SK-N-SH (cell line): ENCODE measurements at regions not wholly inside any gene's neighbourhood (a gene's known extent, or its start where the extent isn't known, plus 50 kb on each side); places are given as distances from the start of the nearest gene placed in this dataset.

Experiments used
- CTCF ChIA-PET: fragments of 300-600, 350-600 bp; formaldehyde crosslinking; extraction: SDS; loops from one replicate; lab custom pipeline; 2021; lab: Yijun Ruan, JAX
- POLR2A ChIA-PET: fragments of 350-600 bp; sonication (Branson Sonifier 250); formaldehyde crosslinking; extraction: SDS; loops from one replicate; lab custom pipeline; 2020; ENCODE audit warnings: antibody characterized with exemption, inconsistent platforms; lab: Yijun Ruan, JAX
- DNase-seq: peaks from one replicate; pipeline ENCODE4 v3.0.0; 2012
- H2AFZ ChIP-seq: fragments of 200-600 bp; sonication (generic); 2 replicates; pipeline ENCODE4 v1.8.1; 2016; ENCODE audit warnings: antibody characterized with exemption, mild to moderate bottlenecking, low read depth
- H3F3A ChIP-seq: fragments of 200-600 bp; sonication (generic); replicated peaks from 2 replicates; pipeline ENCODE3; 2016; ENCODE audit warnings: antibody characterized with exemption, mild to moderate bottlenecking; ENCODE audit not compliant: insufficient read depth
- H3K27ac ChIP-seq, 2 experiments: fragments of 200-500 bp in 1 of 2; fragments of 200-600 bp in 1 of 2; sonication (Bioruptor generic) in 1 of 2; sonication (generic), shearing (Covaris generic) in 1 of 2; 2 replicates each; pipeline versions ENCODE4 v1.5.1 to v1.6.1; 2014 to 2016; ENCODE audit warnings: low read depth in 2 of 2, inconsistent platforms in 1 of 2, low read length in 1 of 2, mild to moderate bottlenecking in 1 of 2, mixed read lengths in 1 of 2
- H3K27me3 ChIP-seq: fragments of 200-600 bp; sonication (generic), shearing (Covaris generic); 2 replicates; pipeline ENCODE4 v1.6.1; 2016; ENCODE audit warnings: mixed run types; ENCODE audit not compliant: insufficient read depth
- H3K36me3 ChIP-seq, 2 experiments: fragments of 200-500 bp in 1 of 2; fragments of 200-600 bp in 1 of 2; sonication (Bioruptor generic) in 1 of 2; sonication (generic) in 1 of 2; replicated peaks in 1 of 2; 2 replicates each; pipeline versions ENCODE3 to v1.5.1; 2014 to 2016; ENCODE audit warnings: low read length in 1 of 2, mild to moderate bottlenecking in 1 of 2; ENCODE audit not compliant: insufficient read depth in 2 of 2, control insufficient read depth in 1 of 2
- H3K4me1 ChIP-seq, 2 experiments: fragments of 200-500 bp in 1 of 2; fragments of 200-600 bp in 1 of 2; sonication (Bioruptor generic) in 1 of 2; sonication (generic), shearing (Covaris generic) in 1 of 2; 2 replicates each; pipeline versions ENCODE4 v1.5.1 to v1.6.1; 2014 to 2016; ENCODE audit warnings: low read depth in 1 of 2, low read length in 1 of 2, mixed run types in 1 of 2; ENCODE audit not compliant: insufficient read depth in 2 of 2, control insufficient read depth in 1 of 2
- H3K4me2 ChIP-seq: fragments of 200-600 bp; sonication (generic), shearing (Covaris generic); 2 replicates; pipeline ENCODE4 v1.6.1; 2017; ENCODE audit warnings: mixed run types
- H3K4me3 ChIP-seq, 2 experiments: fragments of 200-500 bp in 1 of 2; fragments of 200-600 bp in 1 of 2; sonication (Bioruptor generic) in 1 of 2; sonication (generic), shearing (Covaris generic) in 1 of 2; 2 replicates each; pipeline versions ENCODE4 v1.5.1 to v1.8.1; 2014 to 2016; ENCODE audit warnings: low read depth in 2 of 2, inconsistent platforms in 1 of 2, low read length in 1 of 2, mild to moderate bottlenecking in 1 of 2, mixed read lengths in 1 of 2, moderate library complexity in 1 of 2
- H3K79me2 ChIP-seq: fragments of 200-600 bp; sonication (generic); 2 replicates; pipeline ENCODE4 v1.8.1; 2017; ENCODE audit warnings: mild to moderate bottlenecking; ENCODE audit not compliant: insufficient read depth
- H3K9ac ChIP-seq: fragments of 200-600 bp; sonication (generic); 2 replicates; pipeline ENCODE4 v1.6.1; 2017; ENCODE audit warnings: mixed run types
- H3K9me2 ChIP-seq: fragments of 200-600 bp; sonication (generic); 2 replicates; pipeline ENCODE4 v1.6.1; 2017; ENCODE audit warnings: mixed run types
- H3K9me3 ChIP-seq: fragments of 200-600 bp; sonication (generic); 2 replicates; pipeline ENCODE4 v1.6.1; 2017; ENCODE audit warnings: mixed run types, mild to moderate bottlenecking, moderate library complexity
- H4K20me1 ChIP-seq: fragments of 200-600 bp; sonication (generic); 2 replicates; pipeline ENCODE4 v1.6.1; 2017; ENCODE audit warnings: mild to moderate bottlenecking, mixed run types; ENCODE audit not compliant: insufficient read depth
- CHD2 ChIP-seq: fragments of 150-350 bp; IDR thresholded peaks from 2 replicates; pipeline ENCODE4 v1.6.1; 2018; ENCODE audit warnings: low read length; ENCODE audit not compliant: partially characterized antibody
- ELF1 ChIP-seq: IDR thresholded peaks from 2 replicates; pipeline ENCODE4 v1.4.0; 2012
- EP300 ChIP-seq, 2 experiments: IDR thresholded peaks; 2 replicates each; pipeline versions ENCODE4 v1.4.0 to v1.6.1; 2012; ENCODE audit warnings: borderline replicate concordance in 1 of 2, low read depth in 1 of 2, low read length in 1 of 2
- EZH2phosphoT487 ChIP-seq: fragments of 200-600 bp; sonication (generic); IDR thresholded peaks from 2 replicates; pipeline ENCODE4 v1.6.1; 2017; ENCODE audit warnings: low read depth, mixed run types, mild to moderate bottlenecking, antibody characterized with exemption, moderate library complexity, borderline replicate concordance
- FOSL2 ChIP-seq: IDR thresholded peaks from 2 replicates; pipeline ENCODE4 v1.4.0; 2012; ENCODE audit warnings: low read depth, mild to moderate bottlenecking, moderate library complexity, borderline replicate concordance
- FOXM1 ChIP-seq: IDR thresholded peaks from 2 replicates; pipeline ENCODE4 v1.4.0; 2012; ENCODE audit warnings: low read depth, mild to moderate bottlenecking
- NFIC ChIP-seq: IDR thresholded peaks from 2 replicates; pipeline ENCODE4 v1.4.0; 2012; ENCODE audit warnings: borderline replicate concordance
- NRF1 ChIP-seq: IDR thresholded peaks from 2 replicates; pipeline ENCODE4 v1.6.1; 2012; ENCODE audit warnings: low read depth, mild to moderate bottlenecking, low read length
- POLR2AphosphoS5 ChIP-seq: IDR thresholded peaks from 2 replicates; pipeline ENCODE4 v1.6.1; 2012; ENCODE audit warnings: low read depth, low read length
- RAD21 ChIP-seq: IDR thresholded peaks from 2 replicates; pipeline ENCODE4 v1.6.1; 2012; ENCODE audit warnings: mild to moderate bottlenecking, low read length
- REST ChIP-seq: IDR thresholded peaks from 2 replicates; pipeline ENCODE4 v1.6.1; 2012; ENCODE audit warnings: mild to moderate bottlenecking, low read depth, low read length, moderate library complexity
- RFX5 ChIP-seq: IDR thresholded peaks from 2 replicates; pipeline ENCODE4 v1.6.1; 2012; ENCODE audit warnings: mild to moderate bottlenecking, improper control_type of control experiment, low read length
- RXRA ChIP-seq: IDR thresholded peaks from 2 replicates; pipeline ENCODE4 v1.4.0; 2012; ENCODE audit warnings: low read depth, mild to moderate bottlenecking, borderline replicate concordance
- SIN3A ChIP-seq: IDR thresholded peaks from 2 replicates; pipeline ENCODE4 v1.6.1; 2012; ENCODE audit warnings: low read depth, mild to moderate bottlenecking, low read length, moderate library complexity, borderline replicate concordance
- SMC3 ChIP-seq: IDR thresholded peaks from 2 replicates; pipeline ENCODE4 v1.6.1; 2012; ENCODE audit warnings: low read depth, low read length, improper control_type of control experiment
- TAF1 ChIP-seq: IDR thresholded peaks from 2 replicates; pipeline ENCODE4 v1.6.1; 2012; ENCODE audit warnings: low read depth, mild to moderate bottlenecking, low read length, moderate library complexity, borderline replicate concordance
- WGBS: methylation state at CpG from one replicate; pipeline ENCODE4 v1.1.6; 2017; ENCODE audit warnings: low lambda C conversion rate; 5-methylcytosine and 5-hydroxymethylcytosine counted together

GRCh38 chrX:10902001-10902400 lies 209.1 kb upstream of the HCCS start:
- Histone ChIP-seq H2AFZ (no peak overlapping the region), H3K9ac (no peak overlapping the region), H3K4me1 (peaks cover 0 to 7% of the 10 kb centered on the region in 2 experiments; a peak in 1 of 4 replicates), H3K4me2 (no peak overlapping the region), H3K27me3 (no peaks in the 10 kb centered on the region), H3K36me3 (no peaks in the 10 kb centered on the region), H3K9me3 (no peaks in the 10 kb centered on the region), H3K27ac (no peak overlapping the region), H3F3A (peaks cover 10% of the 10 kb centered on the region), H4K20me1 (no peaks in the 10 kb centered on the region), H3K9me2 (no peaks in the 10 kb centered on the region), H3K79me2 (no peaks in the 10 kb centered on the region), H3K4me3 (no peak overlapping the region)
- no peak for DNase-seq
- ChIA-PET POLR2A (no interaction called here), CTCF (no interaction called here)
- WGBS: 19% methylated on average over 2 of the region's 2 CpGs
- TF ChIP-seq POLR2AphosphoS5 (no peak), RAD21 (no peak), FOXM1 (no peak), TAF1 (no peak), SMC3 (no peak), FOSL2 (peak; percentile 26; the same call in 1 of the 2 replicates), NFIC (no peak), EP300 (IDR thresholded peaks at IDR 0.05; ENCODE audit: borderline replicate concordance in 1 of 2, low read depth in 1 of 2, low read length in 1 of 2) (no peak)

DNA sequence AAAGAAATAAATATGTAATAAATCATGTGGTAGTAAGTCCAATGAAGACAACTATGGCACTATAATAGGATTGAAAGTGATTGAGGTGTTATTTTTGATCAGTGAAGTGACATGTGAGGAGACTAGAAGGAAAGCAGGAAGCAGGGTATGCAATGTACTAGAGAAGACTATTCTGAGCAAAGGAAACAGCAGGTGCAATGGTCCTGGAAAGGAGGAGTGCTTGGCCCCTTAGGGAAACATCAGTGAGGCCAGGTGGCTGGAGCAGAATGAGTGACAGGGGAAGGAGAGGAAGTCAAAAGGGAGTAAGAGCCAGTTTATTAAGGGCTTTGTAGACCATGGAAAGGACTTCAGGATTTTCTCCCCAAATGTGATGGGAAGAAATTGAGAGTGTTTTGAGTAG lies 207.6 kb upstream of the HCCS start:
- ChIA-PET POLR2A (no interaction called here), CTCF (no interaction called here)

More for the DNA sequence above, 207.6 kb upstream of the HCCS start:
- H3K9me3 ChIP-seq: no peaks in the 10 kb centered on the region
- no peaks in the 10 kb centered on the region for H3K79me2 ChIP-seq
- peaks cover 0 to 7% of the 10 kb centered on the region in 2 experiments; a peak in 1 of 4 replicates for H3K4me1 ChIP-seq
- no peak overlapping the region for H3K9ac ChIP-seq
- no peak overlapping the region for H3K27ac ChIP-seq
- no peak overlapping the region for H3K4me2 ChIP-seq
- H2AFZ ChIP-seq: no peak overlapping the region
- H4K20me1 ChIP-seq: no peaks in the 10 kb centered on the region
- DNase-seq: no peak
- H3K36me3 ChIP-seq: no peaks in the 10 kb centered on the region
- H3K27me3 ChIP-seq: no peaks in the 10 kb centered on the region
- H3K9me2 ChIP-seq: no peaks in the 10 kb centered on the region
- TF ChIP-seq REST: no peak
- TF ChIP-seq RAD21: no peak
- TF ChIP-seq NRF1: no peak
- no peak for TF ChIP-seq RXRA
- no peak for TF ChIP-seq NFIC
- TF ChIP-seq ELF1: no peak
- TF ChIP-seq SMC3: no peak
- TF ChIP-seq CHD2: no peak
- no peak for TF ChIP-seq EP300 (IDR thresholded peaks at IDR 0.05; ENCODE audit: borderline replicate concordance in 1 of 2, low read depth in 1 of 2, low read length in 1 of 2)
- TF ChIP-seq EZH2phosphoT487: no peak
- no peak for TF ChIP-seq RFX5
- no peak for TF ChIP-seq SIN3A
- peaks cover 10% of the 10 kb centered on the region for H3F3A ChIP-seq
- no peak overlapping the region for H3K4me3 ChIP-seq
